OCI-LY1 (cell line): ENCODE measurements at regions not wholly inside any gene's neighbourhood (a gene's known extent, or its start where the extent isn't known, plus 50 kb on each side); places are given as distances from the start of the nearest gene placed in this dataset.

Experiments used
- CTCF ChIP-seq: fragments of 200-600 bp; sonication (generic), shearing (Covaris generic); IDR thresholded peaks from 2 replicates; pipeline ENCODE4 v1.5.1; 2017; ENCODE audit warnings: mild to moderate bottlenecking, antibody characterized with exemption, low read length, moderate library complexity, mixed read lengths
- EZH2 ChIP-seq: fragments of 200-600 bp; sonication (generic), shearing (Covaris generic); IDR thresholded peaks from 2 replicates; pipeline ENCODE4 v1.8.0; 2017; ENCODE audit warnings: borderline replicate concordance, mixed run types, mild to moderate bottlenecking, antibody characterized with exemption, low read length, moderate library complexity, mixed read lengths

- TF ChIP-seq CTCF (no peak), EZH2 (no peak)
Measured at GRCh38 chr2:104690255-104690984, 163.5 kb upstream of the POU3F3 start.
